HK-2 (cell line): ENCODE measurements at regions not wholly inside any gene's neighbourhood (a gene's known extent, or its start where the extent isn't known, plus 50 kb on each side); places are given as distances from the start of the nearest gene placed in this dataset.

ENCODE experiments used
- DNase-seq: peaks from one replicate; pipeline ENCODE4 v3.0.0-alpha.2; 2018; ENCODE audit not compliant: unreplicated experiment

- DNase-seq, result no peak
Measured at GRCh38 chr6:12421596-12421995, 131.4 kb downstream of the EDN1 start.

- no peak for DNase-seq
Measured at GRCh38 chr6:12422848-12423247, 132.7 kb downstream of the EDN1 start.

- no peak for DNase-seq
Measured at GRCh38 chr6:12423832-12424231, 133.7 kb downstream of the EDN1 start.

- DNase-seq, result no peak
Measured at GRCh38 chr6:12426121-12426520, 136.0 kb downstream of the EDN1 start.

GRCh38 chr6:12431023-12431422, 140.9 kb downstream of the EDN1 start:
- no peak for DNase-seq

- DNase-seq, result no peak
Measured at GRCh38 chr6:12436224-12436623, 146.1 kb downstream of the EDN1 start.

- no peak for DNase-seq
Measured at GRCh38 chr6:12436683-12437082, 146.5 kb downstream of the EDN1 start.

- no peak for DNase-seq
Measured at GRCh38 chr6:12439296-12439695, 149.1 kb downstream of the EDN1 start.

- DNase-seq, result no peak
Measured at GRCh38 chr6:12440981-12441380, 150.8 kb downstream of the EDN1 start.

GRCh38 chr6:12442455-12442854, 152.3 kb downstream of the EDN1 start:
- DNase-seq, result no peak

GRCh38 chr6:12446394-12446793, 156.2 kb downstream of the EDN1 start:
- DNase-seq, result no peak

GRCh38 chr6:12449447-12449846, 159.3 kb downstream of the EDN1 start:
- DNase-seq, result no peak

- DNase-seq, result no peak
Measured at GRCh38 chr6:12450467-12450866, 160.3 kb downstream of the EDN1 start.

- DNase-seq, result no peak
Measured at GRCh38 chr6:12456343-12456742, 166.2 kb downstream of the EDN1 start.

GRCh38 chr6:12457094-12457493, 166.9 kb downstream of the EDN1 start:
- DNase-seq, result no peak

- no peak for DNase-seq
Measured at GRCh38 chr6:12458558-12458957, 168.4 kb downstream of the EDN1 start.

GRCh38 chr6:12459945-12460661, 169.9 kb downstream of the EDN1 start:
- no peak for DNase-seq

GRCh38 chr6:12467706-12468670, 177.8 kb downstream of the EDN1 start:
- no peak for DNase-seq

GRCh38 chr6:12472601-12473038, 182.5 kb downstream of the EDN1 start:
- DNase-seq, result peak; percentile 17

- DNase-seq, result no peak
Measured at GRCh38 chr6:12473494-12473893, 183.3 kb downstream of the EDN1 start.

GRCh38 chr6:12474167-12475140, 184.3 kb downstream of the EDN1 start:
- DNase-seq, result no peak

GRCh38 chr6:12476484-12476883, 186.3 kb downstream of the EDN1 start:
- DNase-seq, result no peak
